GM12865 (cell line): ENCODE measurements at regions not wholly inside any gene's neighbourhood (a gene's known extent, or its start where the extent isn't known, plus 50 kb on each side); places are given as distances from the start of the nearest gene placed in this dataset.

ENCODE experiments used
- DNase-seq: peaks from one replicate; pipeline ENCODE4 v3.0.0; 2010; ENCODE audit warnings: low read depth
- H3K4me3 ChIP-seq: 2 replicates; pipeline ENCODE4 v1.5.1; 2011; ENCODE audit warnings: mild to moderate bottlenecking, low read depth, low read length, control low read depth
- CTCF ChIP-seq: IDR thresholded peaks from 2 replicates; pipeline ENCODE4 v1.5.1; 2011; ENCODE audit warnings: low read length, control low read depth, low read depth, inconsistent platforms; ENCODE audit not compliant: insufficient read depth; ENCODE audit errors: missing control alignments

- DNase-seq, result no peak
- no peak for TF ChIP-seq CTCF
- no peak overlapping the region for H3K4me3 ChIP-seq
Observed at GRCh38 chr12:78386871-78387270, 477.7 kb upstream of the SYT1 start.

GRCh38 chr12:78387721-78388120, 476.9 kb upstream of the SYT1 start:
- no peak overlapping the region for H3K4me3 ChIP-seq
- no peak for DNase-seq
- no peak for TF ChIP-seq CTCF

- H3K4me3 ChIP-seq, result no peak overlapping the region
Observed at GRCh38 chr12:78388461-78388860, 476.1 kb upstream of the SYT1 start.

GRCh38 chr12:78390920-78391319, 473.7 kb upstream of the SYT1 start:
- no peak overlapping the region for H3K4me3 ChIP-seq
- DNase-seq, result no peak
- no peak for TF ChIP-seq CTCF

More at GRCh38 chr12:78388461-78388860, 476.1 kb upstream of the SYT1 start:
- TF ChIP-seq CTCF, result no peak
- DNase-seq, result no peak

- no peak overlapping the region for H3K4me3 ChIP-seq
- TF ChIP-seq CTCF, result no peak
- DNase-seq, result no peak
Observed at GRCh38 chr12:78392918-78393317, 471.7 kb upstream of the SYT1 start.

GRCh38 chr12:78395961-78396360, 468.6 kb upstream of the SYT1 start:
- DNase-seq, result no peak
- TF ChIP-seq CTCF, result no peak
- no peak overlapping the region for H3K4me3 ChIP-seq

- no peak for TF ChIP-seq CTCF
- no peak for DNase-seq
- no peak overlapping the region for H3K4me3 ChIP-seq
Observed at GRCh38 chr12:78396538-78396937, 468.0 kb upstream of the SYT1 start.
